ENCODE measurements at regions not wholly inside any gene's neighbourhood (a gene's known extent, or its start where the extent isn't known, plus 50 kb on each side); places are given as distances from the start of the nearest gene placed in this dataset.
"Not testable (repeated sequence)": the region's sequence is repeated elsewhere in the genome, so short reads cannot be mapped to it uniquely, and the experiment has no call there.

DNA sequence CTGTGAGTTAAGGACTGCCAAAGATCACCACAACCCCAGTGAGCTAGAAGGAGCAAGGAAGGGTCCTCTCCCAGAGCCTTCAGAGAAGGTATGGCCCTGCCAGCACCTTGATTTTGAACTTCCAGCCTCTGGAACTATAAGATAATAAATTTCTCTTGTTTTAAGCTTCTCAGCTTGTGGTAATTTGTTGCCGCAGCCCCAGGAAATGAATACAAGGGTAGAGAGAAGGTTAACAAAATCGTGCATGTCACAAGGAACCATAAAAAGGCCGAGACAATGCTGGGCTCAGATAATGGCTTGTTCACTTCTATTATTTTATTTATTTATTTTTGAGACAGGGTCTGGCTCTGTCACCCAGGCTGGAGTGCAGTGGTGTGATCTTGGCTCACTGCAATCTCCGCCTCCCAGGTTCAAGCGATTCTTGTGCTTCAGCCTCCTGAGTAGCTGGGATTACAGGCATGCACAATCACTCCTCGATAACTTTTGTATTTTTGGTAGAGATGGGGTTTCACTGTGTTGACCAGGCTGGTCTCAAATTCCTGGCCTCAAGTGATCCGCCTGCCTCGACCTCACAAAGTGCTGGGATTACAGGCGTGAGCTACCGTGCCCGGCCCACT, 71.5 kb downstream of the WSB1 start:
- H3K27ac ChIP-seq (ENCODE audit: low read depth); DNase-seq (ENCODE audit: extremely low spot score); H3K4me3 ChIP-seq (ENCODE audit: low read depth, low read length); H3K4me1 ChIP-seq (ENCODE audit: insufficient read depth); H3K36me3 ChIP-seq (ENCODE audit: insufficient read depth): not testable (repeated sequence)
- WGBS, result 93% methylated on average over 11 of the region's 11 CpGs

GRCh38 chr17:27366437-27366836, 72.5 kb downstream of the WSB1 start:
- WGBS, result 89% methylated on average over 5 of the region's 5 CpGs
- Histone ChIP-seq H3K4me1 (ENCODE audit: insufficient read depth) (no peaks in the 10 kb centered on the region), H3K27ac (ENCODE audit: low read depth) (no peak overlapping the region), H3K4me3 (ENCODE audit: low read depth, low read length) (no peak overlapping the region), H3K36me3 (ENCODE audit: insufficient read depth) (no peaks in the 10 kb centered on the region)
- DNase-seq (ENCODE audit: extremely low spot score), result no peak

GRCh38 chr17:27367121-27367981, 73.4 kb downstream of the WSB1 start:
- H3K4me1 ChIP-seq (ENCODE audit: insufficient read depth), result no peaks in the 10 kb centered on the region
- H3K36me3 ChIP-seq (ENCODE audit: insufficient read depth), result no peaks in the 10 kb centered on the region
- whole genome bisulfite sequencing, result 87% methylated on average over 17 of the region's 17 CpGs
- no peak for DNase-seq (ENCODE audit: extremely low spot score)
- H3K4me3 ChIP-seq (ENCODE audit: low read depth, low read length), result no peak overlapping the region
- no peak overlapping the region for H3K27ac ChIP-seq (ENCODE audit: low read depth)

- H3K36me3 ChIP-seq (ENCODE audit: insufficient read depth), result no peaks in the 10 kb centered on the region
- no peak overlapping the region for H3K27ac ChIP-seq (ENCODE audit: low read depth)
- no peak for DNase-seq (ENCODE audit: extremely low spot score)
- H3K4me3 ChIP-seq (ENCODE audit: low read depth, low read length), result no peak overlapping the region
- H3K4me1 ChIP-seq (ENCODE audit: insufficient read depth), result no peaks in the 10 kb centered on the region
- WGBS, result 86% methylated on average over 4 of the region's 4 CpGs
Measured at GRCh38 chr17:27368151-27368795, 74.4 kb downstream of the WSB1 start.

DNA sequence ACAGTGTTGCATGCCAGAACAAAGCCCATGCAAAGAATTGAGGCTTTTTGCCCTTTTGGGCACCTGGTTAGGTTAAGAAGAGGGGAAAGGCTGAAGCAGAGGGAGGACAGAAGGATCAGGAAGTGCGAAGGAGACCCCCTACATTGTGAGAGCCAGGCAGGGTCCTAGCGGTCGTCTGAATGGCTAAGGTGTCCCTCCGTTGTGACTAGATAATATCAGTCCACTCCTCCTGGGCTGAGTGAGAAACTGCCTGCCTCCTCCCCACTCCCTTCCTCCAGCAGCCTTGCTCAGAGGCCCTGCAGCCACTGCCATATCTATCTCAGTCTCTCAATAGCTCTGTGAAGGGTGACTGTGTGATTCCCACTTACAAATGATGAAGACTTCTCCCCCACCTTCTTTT, 75.1 kb downstream of the WSB1 start:
- 77% methylated on average over 4 of the region's 4 CpGs for WGBS
- H3K27ac ChIP-seq (ENCODE audit: low read depth), result no peak overlapping the region
- H3K4me1 ChIP-seq (ENCODE audit: insufficient read depth), result no peaks in the 10 kb centered on the region

DNA sequence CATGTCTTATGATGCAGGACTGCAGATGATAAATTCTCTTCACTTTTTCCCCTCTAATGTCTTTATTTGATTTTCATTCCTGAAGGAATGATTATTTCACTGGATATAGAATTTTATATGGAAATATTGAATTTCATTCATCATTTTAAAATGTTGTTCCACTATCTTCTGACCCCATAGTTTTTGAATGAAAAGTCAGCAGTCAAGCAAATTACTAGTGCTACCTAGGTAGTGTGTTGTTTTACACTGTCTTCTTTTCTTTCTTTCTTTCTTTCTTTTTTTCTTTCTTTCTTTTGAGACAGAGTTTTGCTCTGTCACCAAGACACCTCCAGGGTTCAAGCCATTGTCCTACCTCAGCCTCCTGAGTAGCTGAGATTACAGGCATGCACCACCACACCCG, 76.9 kb downstream of the WSB1 start:
- 98% methylated on average over 1 of the region's 1 CpG for WGBS

More for the DNA sequence above, 75.1 kb downstream of the WSB1 start:
- H3K4me3 ChIP-seq (ENCODE audit: low read depth, low read length), result no peak overlapping the region
- DNase-seq (ENCODE audit: extremely low spot score), result no peak
- H3K36me3 ChIP-seq (ENCODE audit: insufficient read depth), result no peaks in the 10 kb centered on the region

DNA sequence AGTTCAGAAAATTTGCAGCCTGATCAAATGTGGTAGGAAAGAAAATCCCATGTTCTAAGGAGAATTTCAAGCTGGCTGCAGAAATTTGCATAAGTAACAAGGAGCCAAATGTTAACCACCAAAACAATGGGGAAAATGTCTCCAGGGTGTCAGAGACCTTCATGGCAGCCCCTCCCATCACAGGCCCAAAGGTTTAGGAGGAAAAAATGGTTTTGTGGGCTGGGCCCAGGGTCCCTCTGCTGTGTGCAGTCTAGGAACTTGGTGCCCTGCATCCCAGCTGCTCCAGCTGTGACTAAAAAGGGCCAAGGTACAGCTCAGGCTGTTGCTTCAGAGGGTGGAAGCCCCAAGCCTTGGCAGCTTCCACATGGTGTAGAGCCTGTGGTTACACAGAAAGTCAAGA, 79.8 kb downstream of the WSB1 start:
- not testable (repeated sequence) for H3K36me3 ChIP-seq (ENCODE audit: insufficient read depth); DNase-seq (ENCODE audit: extremely low spot score); H3K4me1 ChIP-seq (ENCODE audit: insufficient read depth); H3K27ac ChIP-seq (ENCODE audit: low read depth); H3K4me3 ChIP-seq (ENCODE audit: low read depth, low read length)

More for the DNA sequence above, 76.9 kb downstream of the WSB1 start:
- Histone ChIP-seq H3K36me3 (ENCODE audit: insufficient read depth) (no peaks in the 10 kb centered on the region), H3K4me3 (ENCODE audit: low read depth, low read length) (no peak overlapping the region), H3K27ac (ENCODE audit: low read depth) (no peak overlapping the region), H3K4me1 (ENCODE audit: insufficient read depth) (no peaks in the 10 kb centered on the region)
- DNase-seq (ENCODE audit: extremely low spot score), result no peak

DNA sequence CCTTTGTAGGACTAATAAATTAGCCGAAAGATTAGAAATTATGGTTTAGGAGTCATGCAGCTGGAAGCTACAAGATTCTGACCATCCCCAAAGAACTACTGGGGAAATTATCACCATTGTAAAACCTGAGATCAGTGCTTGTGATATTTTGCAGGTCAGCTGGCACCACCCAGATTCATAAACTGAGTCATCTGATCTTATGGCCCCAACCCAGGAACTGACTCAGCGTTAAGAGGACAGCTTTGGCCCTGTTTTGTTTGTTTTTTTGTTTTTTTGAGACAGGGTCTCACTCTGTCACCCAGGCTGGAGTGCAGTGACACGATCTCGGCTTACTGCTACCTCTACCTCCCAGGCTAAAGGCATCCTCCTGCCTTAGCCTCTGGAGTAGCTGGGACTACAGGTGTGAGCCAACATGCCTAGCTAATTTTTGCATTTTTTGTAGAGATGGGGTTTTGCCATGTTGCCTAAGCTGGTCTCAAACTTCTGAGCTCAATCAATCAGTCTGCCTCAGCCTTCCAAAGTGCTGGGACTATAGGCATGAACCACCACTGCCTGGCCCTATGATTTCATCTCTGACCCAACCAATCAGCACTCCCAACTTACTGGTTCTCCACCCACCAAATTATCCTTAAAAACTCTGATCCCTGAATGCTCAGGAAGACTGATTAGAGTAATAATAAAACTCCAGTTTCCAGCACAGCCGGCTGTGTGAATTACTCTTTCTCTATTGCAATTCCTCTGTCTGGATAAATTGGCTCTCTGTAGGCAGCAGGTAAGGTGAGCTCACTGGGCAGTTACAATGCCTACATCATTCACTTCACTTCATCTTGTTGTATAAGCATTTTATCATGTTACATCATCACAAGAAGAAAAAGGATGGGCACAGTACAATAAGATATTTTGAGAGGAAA, 79.4 kb upstream of the KSR1 start:
- WGBS, result 74% methylated on average over 5 of the region's 5 CpGs
- peaks cover 3% of the 10 kb centered on the region for H3K4me1 ChIP-seq (ENCODE audit: insufficient read depth)
- H3K27ac ChIP-seq (ENCODE audit: low read depth), result no peak overlapping the region
- DNase-seq (ENCODE audit: extremely low spot score), result no peak
- no peak overlapping the region for H3K4me3 ChIP-seq (ENCODE audit: low read depth, low read length)
- no peaks in the 10 kb centered on the region for H3K36me3 ChIP-seq (ENCODE audit: insufficient read depth)

GRCh38 chr17:27378482-27379175, 77.6 kb upstream of the KSR1 start:
- Histone ChIP-seq H3K4me3 (ENCODE audit: low read depth, low read length) (no peak overlapping the region), H3K27ac (ENCODE audit: low read depth) (no peak overlapping the region), H3K4me1 (ENCODE audit: insufficient read depth) (peaks cover 3% of the 10 kb centered on the region), H3K36me3 (ENCODE audit: insufficient read depth) (no peaks in the 10 kb centered on the region)
- peak; percentile 29 for DNase-seq (ENCODE audit: extremely low spot score)
- 43% methylated on average over 9 of the region's 9 CpGs for WGBS

GRCh38 chr17:27379888-27380533, 76.2 kb upstream of the KSR1 start:
- H3K4me1 ChIP-seq (ENCODE audit: insufficient read depth), result peaks cover 3% of the 10 kb centered on the region
- 14% methylated on average over 21 of the region's 21 CpGs for WGBS
- DNase-seq (ENCODE audit: extremely low spot score), result peak; percentile 21
- no peaks in the 10 kb centered on the region for H3K36me3 ChIP-seq (ENCODE audit: insufficient read depth)
- peak overlapping the region; percentile 22 for H3K4me3 ChIP-seq (ENCODE audit: low read depth, low read length)
- H3K27ac ChIP-seq (ENCODE audit: low read depth), result no peak overlapping the region

- Histone ChIP-seq H3K4me1 (ENCODE audit: insufficient read depth) (peaks cover 3% of the 10 kb centered on the region), H3K27ac (ENCODE audit: low read depth) (no peak overlapping the region), H3K4me3 (ENCODE audit: low read depth, low read length) (no peak overlapping the region), H3K36me3 (ENCODE audit: insufficient read depth) (no peaks in the 10 kb centered on the region)
- no peak for DNase-seq (ENCODE audit: extremely low spot score)
- 73% methylated on average over 10 of the region's 10 CpGs for WGBS
Measured at GRCh38 chr17:27380551-27380950, 75.7 kb upstream of the KSR1 start.

GRCh38 chr17:27381007-27381501, 75.2 kb upstream of the KSR1 start:
- 67% methylated on average over 22 of the region's 22 CpGs for WGBS
- H3K4me3 ChIP-seq (ENCODE audit: low read depth, low read length), result no peak overlapping the region
- no peak for DNase-seq (ENCODE audit: extremely low spot score)

More at GRCh38 chr17:27381007-27381501, 75.2 kb upstream of the KSR1 start:
- peaks cover 3% of the 10 kb centered on the region for H3K4me1 ChIP-seq (ENCODE audit: insufficient read depth)
- H3K36me3 ChIP-seq (ENCODE audit: insufficient read depth), result no peaks in the 10 kb centered on the region
- no peak overlapping the region for H3K27ac ChIP-seq (ENCODE audit: low read depth)

Data from urinary bladder (tissue), 3 donors.